ENCODE measurements at regions not wholly inside any gene's neighbourhood (a gene's known extent, or its start where the extent isn't known, plus 50 kb on each side); places are given as distances from the start of the nearest gene placed in this dataset.

- no peak for DNase-seq (ENCODE audit: low read depth, low spot score)
These were observed 542.0 kb downstream of the DHX35 start for GRCh38 chr20:39503902-39504709.

- DNase-seq (ENCODE audit: low read depth, low spot score), result no peak
These were observed 530.2 kb downstream of the DHX35 start for GRCh38 chr20:39492223-39492797.

- no peak for DNase-seq (ENCODE audit: low read depth, low spot score)
These were observed 529.6 kb downstream of the DHX35 start for GRCh38 chr20:39491711-39492110.

DNA sequence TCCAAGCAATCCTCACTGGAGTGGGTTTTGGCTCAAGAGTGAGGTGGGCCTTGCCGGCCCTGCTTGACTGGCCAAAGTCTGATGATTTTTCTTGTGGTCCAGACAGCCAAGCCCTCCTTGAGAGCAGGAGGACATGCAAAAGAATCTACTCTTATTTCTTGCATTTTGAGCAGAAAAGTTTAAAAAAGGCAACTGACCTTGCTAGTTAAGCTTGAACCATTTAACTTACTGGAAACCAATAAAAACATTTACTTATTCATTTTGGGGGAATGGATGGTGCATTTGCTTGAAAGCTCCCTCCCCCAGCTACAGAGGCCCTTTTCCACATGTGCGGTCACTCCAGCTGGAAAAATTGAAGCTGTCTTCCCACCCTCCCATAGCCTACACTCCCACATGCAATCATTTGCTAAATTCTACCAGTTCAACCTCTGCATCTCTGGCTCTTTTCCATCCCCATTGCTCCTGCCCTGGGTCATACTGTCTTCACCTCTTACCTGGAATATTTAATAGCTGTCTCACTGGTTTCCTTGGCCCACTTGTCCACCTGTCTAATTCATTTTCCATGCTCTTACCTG lies 527.9 kb downstream of the DHX35 start:
- DNase-seq (ENCODE audit: low read depth, low spot score), result no peak

- no peak for DNase-seq (ENCODE audit: low read depth, low spot score)
These were observed 518.3 kb downstream of the DHX35 start for GRCh38 chr20:39480276-39481043.

DNA sequence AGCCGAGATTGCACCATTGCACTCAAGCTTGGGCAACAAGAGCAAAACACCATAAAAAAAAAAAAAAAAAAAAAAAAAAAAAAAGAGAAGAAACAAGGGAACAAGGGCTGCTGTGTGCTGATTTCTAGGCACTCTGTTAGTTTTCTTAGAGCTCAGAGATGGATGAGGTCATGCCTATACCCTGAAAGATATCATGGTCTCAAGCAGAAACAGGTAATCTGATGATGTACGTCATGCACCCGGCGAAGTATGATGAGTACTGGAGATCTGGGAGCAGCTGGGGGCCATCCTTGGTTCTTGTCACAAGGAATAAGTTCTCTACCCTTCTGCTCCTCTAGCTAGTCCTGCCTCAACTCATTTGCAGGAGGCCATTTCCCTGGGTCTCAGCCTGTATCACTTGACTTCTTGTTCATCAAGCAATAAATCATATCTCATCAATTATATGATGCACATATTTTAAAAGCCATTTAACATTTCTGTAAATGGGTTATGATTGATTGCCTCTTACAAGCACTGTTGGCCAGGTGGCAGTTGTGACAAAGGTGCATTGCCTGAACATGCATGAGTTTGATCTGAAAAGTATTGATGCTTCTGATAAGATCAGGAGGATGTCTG lies 517.2 kb downstream of the DHX35 start:
- no peak for DNase-seq (ENCODE audit: low read depth, low spot score)

- DNase-seq (ENCODE audit: low read depth, low spot score), result no peak
These were observed 512.7 kb downstream of the DHX35 start for GRCh38 chr20:39474879-39475278.

DNA sequence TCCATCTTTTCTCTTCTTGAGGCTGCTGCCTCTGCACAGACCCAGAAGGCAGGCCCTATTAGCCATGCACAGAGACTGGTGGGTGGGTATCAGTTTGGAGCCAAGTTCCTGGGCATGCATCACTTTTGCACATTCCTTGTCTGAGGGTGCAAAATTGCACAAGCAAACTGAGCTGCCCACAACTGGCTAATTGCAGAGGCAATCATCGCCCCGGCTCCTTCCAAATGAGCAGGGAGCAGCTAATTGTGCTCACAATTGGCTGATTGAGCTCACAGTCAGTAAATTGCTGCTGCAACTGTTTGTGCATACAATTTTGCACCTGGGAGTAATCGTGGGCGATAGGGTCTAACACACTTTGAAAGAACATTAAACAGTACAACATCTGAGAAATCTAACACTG lies 511.4 kb downstream of the DHX35 start:
- no peak for DNase-seq (ENCODE audit: low read depth, low spot score)

- no peak for DNase-seq (ENCODE audit: low read depth, low spot score)
These were observed 506.6 kb downstream of the DHX35 start for GRCh38 chr20:39468703-39469102.

- no peak for DNase-seq (ENCODE audit: low read depth, low spot score)
These were observed 502.1 kb downstream of the DHX35 start for GRCh38 chr20:39464238-39464637.

- no peak for DNase-seq (ENCODE audit: low read depth, low spot score)
These were observed 500.3 kb downstream of the DHX35 start for GRCh38 chr20:39462416-39462945.

GRCh38 chr20:39458452-39458851 lies 496.3 kb downstream of the DHX35 start:
- DNase-seq (ENCODE audit: low read depth, low spot score), result no peak

DNA sequence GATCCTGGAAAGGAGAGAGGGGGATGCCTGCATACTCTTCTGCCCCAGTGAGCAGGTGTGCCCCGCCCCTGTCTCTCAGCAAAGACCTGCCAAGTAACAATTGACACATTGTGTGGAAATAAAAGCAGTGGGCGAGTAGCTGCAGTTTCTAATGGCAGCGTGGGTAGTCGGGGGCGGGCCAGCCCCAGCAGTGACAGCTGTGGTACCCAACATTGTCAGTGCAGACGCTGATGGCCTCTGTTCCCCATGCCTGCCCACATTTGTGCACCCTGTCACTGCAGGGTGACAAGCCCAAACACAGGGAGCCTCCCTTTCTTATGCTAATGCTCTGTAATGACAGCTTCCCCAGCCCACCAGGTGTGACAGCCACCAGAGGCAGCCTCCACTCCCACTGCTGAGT lies 491.7 kb downstream of the DHX35 start:
- DNase-seq (ENCODE audit: low read depth, low spot score), result no peak

- DNase-seq (ENCODE audit: low read depth, low spot score), result no peak
These were observed 490.6 kb downstream of the DHX35 start for GRCh38 chr20:39452583-39453340.

- DNase-seq (ENCODE audit: low read depth, low spot score), result no peak
These were observed 489.2 kb downstream of the DHX35 start for GRCh38 chr20:39451386-39451785.

DNA sequence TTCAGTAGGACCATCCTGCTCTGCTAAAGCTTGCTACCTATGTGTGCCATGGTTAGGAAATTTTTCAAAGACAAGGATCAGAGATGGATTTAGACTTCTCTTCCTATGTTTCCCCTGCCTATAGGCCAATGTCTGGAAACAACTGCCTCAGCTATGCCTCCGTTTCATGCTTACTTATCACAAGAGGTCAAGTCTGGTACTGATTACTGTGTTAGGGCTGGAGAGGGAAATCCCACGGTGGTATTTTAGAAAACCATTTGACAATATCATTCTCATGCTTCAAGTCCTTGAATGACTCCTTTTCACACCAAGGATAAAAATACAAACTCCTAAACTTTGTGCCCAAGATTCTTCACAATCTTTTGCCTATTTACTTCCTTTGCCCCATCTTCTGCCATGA lies 484.3 kb downstream of the DHX35 start:
- DNase-seq (ENCODE audit: low read depth, low spot score), result no peak

DNA sequence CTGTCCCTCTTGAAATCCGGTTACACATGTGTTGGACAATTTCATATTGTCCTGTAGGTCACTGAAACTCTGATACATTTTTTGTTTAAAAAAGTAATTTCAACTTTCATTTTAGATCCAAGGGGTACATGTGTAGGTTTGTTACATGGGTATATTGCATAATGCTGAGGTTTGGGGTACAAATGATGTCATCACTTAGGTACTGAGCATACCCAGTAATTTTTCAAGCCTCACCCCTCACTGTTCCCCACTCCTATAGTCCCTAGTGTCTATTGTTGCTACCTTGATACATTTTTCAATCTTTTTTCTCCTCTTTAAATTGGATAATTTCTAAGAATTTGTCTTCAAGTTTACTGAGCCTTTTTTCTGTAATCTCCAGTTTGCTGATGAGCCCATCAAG lies 483.0 kb downstream of the DHX35 start:
- DNase-seq (ENCODE audit: low read depth, low spot score), result no peak

GRCh38 chr20:39433466-39433865 lies 471.3 kb downstream of the DHX35 start:
- DNase-seq (ENCODE audit: low read depth, low spot score), result no peak

DNA sequence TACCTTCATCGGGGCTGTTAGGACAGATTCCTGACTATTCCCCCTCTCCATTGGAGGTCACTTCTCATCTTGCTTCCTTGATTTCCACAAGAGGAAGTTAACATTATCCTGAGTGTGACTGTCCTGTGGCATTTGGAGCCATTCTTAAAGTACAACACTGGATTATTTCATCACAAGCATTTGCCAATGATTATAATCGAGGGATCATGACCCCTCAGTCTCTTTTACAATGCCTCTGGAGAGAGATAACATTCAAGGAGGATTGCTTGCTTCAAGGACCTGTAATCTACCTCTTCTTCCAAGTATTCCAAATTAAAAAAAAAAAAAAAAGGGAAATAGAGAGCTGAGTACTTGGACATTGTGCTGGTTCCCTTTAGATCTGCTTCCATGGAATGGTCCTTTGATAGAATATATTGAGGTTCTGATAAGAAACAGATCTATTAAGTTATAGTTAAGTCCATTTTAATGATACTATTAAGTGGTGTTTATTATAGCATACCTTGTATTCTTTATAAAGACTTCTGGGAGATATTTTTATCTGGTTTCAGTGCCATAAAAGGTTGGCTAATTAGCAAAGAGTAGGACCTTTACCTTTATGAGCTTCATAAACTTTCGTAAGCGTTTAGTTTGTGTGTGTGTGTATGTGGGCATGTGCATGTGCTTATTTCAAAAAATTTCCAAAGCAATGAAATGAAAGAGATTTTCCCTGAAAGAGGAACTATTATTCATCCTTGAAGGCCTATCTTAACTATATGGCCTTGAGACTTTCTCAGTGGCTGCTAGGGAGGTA lies 469.1 kb downstream of the DHX35 start:
- DNase-seq (ENCODE audit: low read depth, low spot score), result no peak

DNA sequence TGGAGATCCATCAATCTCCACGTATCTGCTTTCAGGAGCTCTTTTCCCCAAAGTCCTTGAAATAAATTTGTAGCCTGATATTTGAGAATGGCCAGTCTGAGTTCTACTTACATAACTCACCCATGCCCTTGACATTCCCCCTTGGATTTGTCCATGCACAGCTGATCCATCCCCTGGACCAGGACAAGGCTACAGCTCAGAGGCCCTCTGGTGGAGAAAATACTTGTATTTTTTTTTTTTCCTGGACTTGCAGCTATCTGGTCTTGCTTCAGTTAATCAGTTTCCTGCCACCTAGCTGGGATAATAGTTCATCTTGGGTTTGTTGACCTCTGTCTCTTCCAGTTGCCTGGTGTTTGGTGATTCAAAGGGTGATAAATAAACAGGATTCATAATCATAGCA lies 467.6 kb downstream of the DHX35 start:
- DNase-seq (ENCODE audit: low read depth, low spot score), result no peak
